Keratinocyte (primary cell): ENCODE measurements at regions not wholly inside any gene's neighbourhood (a gene's known extent, or its start where the extent isn't known, plus 50 kb on each side); places are given as distances from the start of the nearest gene placed in this dataset.

Experiments
- DNase-seq: peaks from one replicate; pipeline ENCODE4 v3.0.0-alpha.2; 2011; ENCODE audit warnings: low read depth, missing footprints, low spot score
- FAIRE-seq: peaks from 2 replicates; lab custom pipeline; 2011; peaks lifted over from hg19 to GRCh38; lab: Jason Lieb, UNC
- H2AFZ ChIP-seq: 2 replicates; pipeline ENCODE4 v1.6.0; 2012; ENCODE audit warnings: low read length, control low read depth, inconsistent platforms; ENCODE audit not compliant: control insufficient read depth
- H3K27ac ChIP-seq: 2 replicates; pipeline ENCODE4 v1.5.1; 2011; ENCODE audit warnings: low read length; ENCODE audit not compliant: control insufficient read depth, insufficient read depth
- H3K27me3 ChIP-seq: 3 replicates; pipeline ENCODE4 v1.6.0; 2011; ENCODE audit warnings: low read length; ENCODE audit not compliant: control insufficient read depth, insufficient read depth; ENCODE audit errors: extremely low read depth
- H3K36me3 ChIP-seq, 2 experiments: 2 replicates in 1 of 2; 3 replicates in 1 of 2; pipeline ENCODE4 v1.5.1; 2011; ENCODE audit warnings: low read length in 2 of 2, mild to moderate bottlenecking in 1 of 2; ENCODE audit not compliant: control insufficient read depth in 2 of 2, insufficient read depth in 2 of 2; ENCODE audit errors: extremely low read depth in 1 of 2
- H3K4me1 ChIP-seq: 3 replicates; pipeline ENCODE4 v1.5.1; 2011; ENCODE audit warnings: low read length; ENCODE audit not compliant: control insufficient read depth, insufficient read depth; ENCODE audit errors: extremely low read depth
- H3K4me2 ChIP-seq: 3 replicates; pipeline ENCODE4 v1.6.0; 2011; ENCODE audit warnings: low read depth, low read length; ENCODE audit not compliant: control insufficient read depth, insufficient read depth; ENCODE audit errors: extremely low read depth
- H3K4me3 ChIP-seq, 3 experiments: fragments of 200-600 bp in 1 of 3; sonication (generic) in 1 of 3; 2 replicates in 2 of 3; 3 replicates in 1 of 3; pipeline ENCODE4 v1.5.1; 2011 to 2016; ENCODE audit warnings: low read length in 3 of 3, mild to moderate bottlenecking in 3 of 3, control low read depth in 2 of 3, inconsistent platforms in 1 of 3, low read depth in 1 of 3, mixed read lengths in 1 of 3, mixed run types in 1 of 3, moderate library complexity in 1 of 3; ENCODE audit not compliant: control insufficient read depth in 2 of 3, insufficient read depth in 2 of 3; ENCODE audit errors: extremely low read depth in 1 of 3
- H3K79me2 ChIP-seq: 2 replicates; pipeline ENCODE4 v1.6.0; 2012; ENCODE audit warnings: low read length; ENCODE audit not compliant: control insufficient read depth, insufficient read depth
- H3K9ac ChIP-seq: 3 replicates; pipeline ENCODE4 v1.6.0; 2011; ENCODE audit warnings: low read length; ENCODE audit not compliant: control insufficient read depth, insufficient read depth; ENCODE audit errors: extremely low read depth
- H3K9me1 ChIP-seq: 3 replicates; pipeline ENCODE4 v1.6.0; 2011; ENCODE audit warnings: low read length; ENCODE audit not compliant: control insufficient read depth, insufficient read depth; ENCODE audit errors: extremely low read depth
- H3K9me3 ChIP-seq: 2 replicates; pipeline ENCODE4 v1.5.1; 2012; ENCODE audit warnings: low read depth, low read length; ENCODE audit not compliant: control insufficient read depth
- H4K20me1 ChIP-seq: 3 replicates; pipeline ENCODE4 v1.6.0; 2011; ENCODE audit warnings: low read length; ENCODE audit not compliant: control insufficient read depth, insufficient read depth; ENCODE audit errors: extremely low read depth
- EZH2 ChIP-seq: IDR thresholded peaks from one replicate; pipeline ENCODE4 v1.6.1; 2012; ENCODE audit warnings: inconsistent platforms, mild to moderate bottlenecking, low read length, moderate library complexity
- dilution Hi-C: fragments of 300-500 bp; cut with MboI; formaldehyde crosslinking; loops from one replicate; pipeline ENCODE4 v1.7.0; 2020; ENCODE audit warnings: low sequenced_read_pairs; ENCODE audit not compliant: extremely low pct_ligation_motif_present
- TF ChIP-seq, protein P1 (sequence below), 3 experiments: IDR thresholded peaks in 1 of 3; conservative IDR thresholded peaks in 1 of 3; optimal IDR thresholded peaks in 1 of 3; 2 replicates in 2 of 3; 3 replicates in 1 of 3; pipeline versions ENCODE3 to v1.5.1; 2011; ENCODE audit warnings: low read length in 3 of 3, mild to moderate bottlenecking in 3 of 3, moderate library complexity in 2 of 3, control low read depth in 1 of 3, inconsistent platforms in 1 of 3; ENCODE audit not compliant: insufficient read depth in 2 of 3; ENCODE audit errors: extremely low read depth in 1 of 3

DNA sequence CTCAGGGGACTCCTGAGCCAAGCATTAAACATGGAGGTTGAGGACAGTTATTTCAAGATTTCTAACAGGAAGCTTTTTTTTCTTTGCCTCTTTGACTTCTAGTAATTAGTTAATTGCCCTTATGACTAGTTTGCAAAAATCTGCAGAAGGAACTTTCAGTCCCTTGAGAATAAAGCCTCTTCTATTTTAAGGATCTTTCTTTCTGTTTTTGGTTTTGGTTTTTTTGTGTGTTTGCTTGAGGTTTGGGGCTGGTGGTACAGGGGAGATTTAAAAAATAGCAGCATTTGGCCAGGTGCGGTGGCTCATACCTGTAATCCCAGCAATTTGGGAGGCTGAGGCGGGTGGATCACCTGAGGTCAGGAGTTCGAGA lies 259.3 kb downstream of the BMP7 start:
- Histone ChIP-seq H3K36me3 (no peaks in the 10 kb centered on the region), H3K9ac (peak overlapping the region; percentile 22), H3K27me3 (no peaks in the 10 kb centered on the region), H3K4me3 (peak overlapping the region in 1 of 3 experiments; percentile 19), H3K27ac (peak overlapping the region; percentile 21), H4K20me1 (no peaks in the 10 kb centered on the region), H3K9me3 (no peaks in the 10 kb centered on the region), H3K4me1 (peaks cover 25% of the 10 kb centered on the region), H2AFZ (no peak overlapping the region), H3K4me2 (peak overlapping the region; percentile 69), H3K9me1 (no peaks in the 10 kb centered on the region), H3K79me2 (no peaks in the 10 kb centered on the region)
- dilution Hi-C loops: no loop called here
- FAIRE-seq (no peak), DNase-seq (no peak)
- no peak for TF ChIP-seq EZH2
- TF ChIP-seq, protein P1, sequence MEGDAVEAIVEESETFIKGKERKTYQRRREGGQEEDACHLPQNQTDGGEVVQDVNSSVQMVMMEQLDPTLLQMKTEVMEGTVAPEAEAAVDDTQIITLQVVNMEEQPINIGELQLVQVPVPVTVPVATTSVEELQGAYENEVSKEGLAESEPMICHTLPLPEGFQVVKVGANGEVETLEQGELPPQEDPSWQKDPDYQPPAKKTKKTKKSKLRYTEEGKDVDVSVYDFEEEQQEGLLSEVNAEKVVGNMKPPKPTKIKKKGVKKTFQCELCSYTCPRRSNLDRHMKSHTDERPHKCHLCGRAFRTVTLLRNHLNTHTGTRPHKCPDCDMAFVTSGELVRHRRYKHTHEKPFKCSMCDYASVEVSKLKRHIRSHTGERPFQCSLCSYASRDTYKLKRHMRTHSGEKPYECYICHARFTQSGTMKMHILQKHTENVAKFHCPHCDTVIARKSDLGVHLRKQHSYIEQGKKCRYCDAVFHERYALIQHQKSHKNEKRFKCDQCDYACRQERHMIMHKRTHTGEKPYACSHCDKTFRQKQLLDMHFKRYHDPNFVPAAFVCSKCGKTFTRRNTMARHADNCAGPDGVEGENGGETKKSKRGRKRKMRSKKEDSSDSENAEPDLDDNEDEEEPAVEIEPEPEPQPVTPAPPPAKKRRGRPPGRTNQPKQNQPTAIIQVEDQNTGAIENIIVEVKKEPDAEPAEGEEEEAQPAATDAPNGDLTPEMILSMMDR (optimal IDR thresholded peaks at IDR 0.05 in 1 of 3, IDR thresholded peaks at IDR 0.05 in 1 of 3, conservative IDR thresholded peaks at IDR 0.05 in 1 of 3; ENCODE audit: extremely low read depth in 1 of 3, insufficient read depth in 2 of 3, low read length in 3 of 3): no peak

DNA sequence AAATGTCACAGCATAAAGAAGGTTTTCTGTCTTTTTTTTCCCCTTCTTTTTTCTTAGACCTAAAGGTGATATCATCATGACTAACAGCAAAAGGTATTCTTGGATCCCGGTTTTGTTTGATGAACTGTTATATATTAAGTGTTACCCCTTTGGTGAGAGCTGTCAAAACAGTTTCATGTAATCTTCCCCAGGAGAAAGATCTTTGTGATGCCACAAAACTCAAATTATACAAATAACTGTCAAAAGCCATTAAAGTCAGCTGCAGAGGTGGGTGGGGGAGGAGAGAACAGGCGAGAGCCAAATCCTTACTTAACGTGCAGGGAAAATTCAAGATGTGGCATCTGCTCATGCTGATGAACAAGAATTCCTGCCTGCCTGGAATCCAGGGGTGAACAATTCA lies 258.2 kb downstream of the BMP7 start:
- peak overlapping the region; percentile 34 for H3K9ac ChIP-seq
- H3K4me1 ChIP-seq: peaks cover 25% of the 10 kb centered on the region
- H4K20me1 ChIP-seq: no peaks in the 10 kb centered on the region
- no peaks in the 10 kb centered on the region for H3K79me2 ChIP-seq
- H2AFZ ChIP-seq: no peak overlapping the region
- dilution Hi-C loops: no loop called here
- H3K27me3 ChIP-seq: no peaks in the 10 kb centered on the region
- H3K36me3 ChIP-seq: no peaks in the 10 kb centered on the region
- peak overlapping the region; percentile 35 for H3K4me2 ChIP-seq
- FAIRE-seq (peak; percentile 77), DNase-seq (no peak)
- TF ChIP-seq, protein P1 (optimal IDR thresholded peaks at IDR 0.05 in 1 of 3, IDR thresholded peaks at IDR 0.05 in 1 of 3, conservative IDR thresholded peaks at IDR 0.05 in 1 of 3; ENCODE audit: extremely low read depth in 1 of 3, insufficient read depth in 2 of 3, low read length in 3 of 3): no peak
- TF ChIP-seq EZH2: no peak
- no peaks in the 10 kb centered on the region for H3K9me1 ChIP-seq
- no peak overlapping the region for H3K4me3 ChIP-seq
- peak overlapping the region; percentile 47 for H3K27ac ChIP-seq
- no peaks in the 10 kb centered on the region for H3K9me3 ChIP-seq
